Left renal cortex interstitium (tissue), 4 donors: ENCODE measurements at regions not wholly inside any gene's neighbourhood (a gene's known extent, or its start where the extent isn't known, plus 50 kb on each side); places are given as distances from the start of the nearest gene placed in this dataset.
"Not testable (repeated sequence)": the region's sequence is repeated elsewhere in the genome, so short reads cannot be mapped to it uniquely, and the experiment has no call there.

Experiments
- DNase-seq, 4 donors: peaks; one replicate each; pipeline ENCODE4 v3.0.0-alpha.2; 2013; ENCODE audit warnings: low read depth in 4 of 4, low spot score in 2 of 4, missing footprints in 1 of 4

DNA sequence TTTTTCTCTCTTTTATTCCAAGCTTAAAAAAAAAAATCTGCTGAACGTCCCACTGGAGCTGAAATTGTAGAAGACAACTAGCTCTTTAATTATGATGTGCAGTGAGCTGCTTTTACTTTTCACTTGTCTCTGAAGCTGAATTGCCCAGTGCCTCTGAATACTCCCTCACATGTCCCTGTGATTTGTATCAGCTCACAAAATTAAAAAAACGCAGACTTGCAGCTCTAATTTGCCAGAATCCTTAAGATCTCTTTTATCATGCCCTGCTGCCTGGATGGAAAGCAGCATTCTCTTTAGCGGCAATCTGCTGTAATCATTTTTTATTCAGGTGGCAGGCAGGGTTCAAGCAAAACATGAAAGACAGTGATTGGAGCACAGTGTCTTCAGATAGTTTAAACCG lies 443.8 kb upstream of the SPTLC3 start:
- DNase-seq: no peak

DNA sequence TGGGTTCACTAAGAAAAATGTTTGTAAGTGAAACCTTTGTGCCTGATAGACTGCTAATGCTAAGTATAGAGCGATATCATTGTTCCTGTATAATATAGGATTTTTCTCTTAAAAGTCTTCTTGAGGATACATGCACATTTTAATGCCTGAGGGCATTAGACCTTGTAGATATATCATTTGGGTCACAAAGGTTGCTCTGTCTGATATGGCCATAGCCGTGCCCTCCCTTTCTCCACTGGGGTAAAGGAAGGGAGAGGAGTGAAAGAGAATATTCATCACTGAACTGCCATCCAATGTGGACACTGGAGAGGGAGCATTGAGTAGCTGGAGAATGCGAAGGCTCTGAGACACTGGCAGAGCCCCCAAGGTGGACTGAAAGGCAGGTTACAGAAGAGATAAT lies 442.2 kb upstream of the SPTLC3 start:
- DNase-seq: no peak

DNA sequence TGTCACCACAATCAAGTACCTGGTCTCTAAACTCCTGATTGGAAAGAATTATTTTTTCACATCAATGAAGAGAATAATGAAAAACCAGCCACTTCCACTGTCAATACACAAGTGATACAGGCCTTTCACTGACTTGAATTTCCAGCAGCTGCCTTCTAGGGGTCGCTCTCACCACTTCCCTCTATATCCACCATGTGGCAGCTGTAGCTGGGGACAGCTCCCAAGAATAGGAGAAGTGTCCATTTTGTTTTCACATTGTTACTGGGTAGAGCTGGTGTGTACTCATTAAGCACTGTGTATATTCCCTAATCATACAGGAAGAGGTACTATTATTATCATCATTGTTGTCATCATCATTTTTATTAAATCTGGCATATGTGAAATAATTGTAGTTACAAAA lies 438.4 kb upstream of the SPTLC3 start:
- no peak for DNase-seq

DNA sequence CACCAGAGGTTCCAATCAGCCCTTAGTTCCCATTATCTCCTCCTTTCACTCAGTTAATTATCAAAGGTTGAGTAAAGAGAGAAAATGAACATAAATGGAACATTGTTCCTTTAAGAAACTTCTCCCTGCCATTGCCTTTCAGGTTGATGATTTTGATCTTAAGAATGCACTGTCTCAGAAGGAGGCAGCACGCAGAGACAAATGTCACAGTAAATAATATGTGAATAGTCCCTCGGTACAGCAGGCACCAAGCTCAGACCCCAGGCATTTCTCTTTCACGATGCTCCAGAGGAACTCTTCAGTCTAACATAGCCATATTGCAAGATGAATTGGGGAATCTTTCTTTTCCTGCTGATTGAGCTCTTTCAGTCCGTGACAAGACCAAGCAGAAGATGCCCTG lies 435.3 kb upstream of the SPTLC3 start:
- no peak for DNase-seq

DNA sequence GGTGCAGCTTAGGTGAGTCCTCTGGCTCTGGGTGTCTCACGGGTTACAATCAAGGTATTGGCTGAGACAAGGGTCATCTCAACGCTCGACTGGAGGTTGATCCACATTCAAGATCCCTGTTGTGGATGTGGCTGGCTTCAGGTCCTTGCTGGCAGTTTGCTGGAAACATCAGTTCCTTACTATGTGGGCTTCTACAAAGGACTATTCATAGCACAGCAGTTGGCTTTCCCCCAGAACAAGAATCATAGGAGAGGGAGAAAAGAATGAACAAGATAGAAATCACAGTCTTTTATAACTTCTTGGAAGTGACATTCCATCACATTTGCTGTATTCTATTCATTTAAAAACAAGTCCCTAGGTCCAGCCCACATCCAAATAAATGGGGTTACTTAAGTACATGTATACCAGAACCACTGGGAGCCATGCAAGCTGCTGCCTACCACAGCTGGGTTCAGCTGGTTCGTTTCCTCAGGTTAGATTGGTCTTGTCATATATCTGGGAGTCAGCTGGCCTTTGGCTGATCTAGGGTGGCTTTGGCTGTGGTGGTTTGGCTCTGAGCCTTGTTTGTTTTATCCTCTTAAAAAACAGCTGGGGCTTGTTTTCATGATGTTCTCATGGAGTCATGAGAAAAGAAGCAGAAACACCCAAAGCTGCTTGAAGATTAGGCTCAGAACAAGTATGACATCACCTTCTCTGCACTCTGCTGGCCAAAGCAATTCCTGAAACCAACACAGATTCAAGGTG lies 433.2 kb upstream of the SPTLC3 start:
- DNase-seq: peak in 3 of 4 donors; percentile 67 to 76 (median 69)

DNA sequence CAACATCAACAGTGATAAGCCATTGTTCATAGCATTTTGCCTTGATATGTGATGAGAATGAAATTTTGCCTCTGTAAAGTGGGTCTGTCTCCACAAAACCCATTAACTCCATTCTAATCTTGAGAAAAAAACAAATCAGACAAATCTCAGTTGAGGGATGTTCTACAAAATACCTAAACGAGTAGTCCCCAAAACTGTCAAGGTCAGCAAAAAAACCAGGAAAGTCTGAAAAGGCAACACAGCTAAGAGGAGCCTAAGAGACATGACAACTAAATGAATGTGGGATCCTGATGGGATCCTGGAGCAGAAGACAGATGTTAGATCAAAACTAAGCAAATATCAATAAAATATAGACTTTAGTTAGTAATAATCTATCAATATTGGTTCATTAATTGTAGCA lies 431.6 kb upstream of the SPTLC3 start:
- no peak for DNase-seq

DNA sequence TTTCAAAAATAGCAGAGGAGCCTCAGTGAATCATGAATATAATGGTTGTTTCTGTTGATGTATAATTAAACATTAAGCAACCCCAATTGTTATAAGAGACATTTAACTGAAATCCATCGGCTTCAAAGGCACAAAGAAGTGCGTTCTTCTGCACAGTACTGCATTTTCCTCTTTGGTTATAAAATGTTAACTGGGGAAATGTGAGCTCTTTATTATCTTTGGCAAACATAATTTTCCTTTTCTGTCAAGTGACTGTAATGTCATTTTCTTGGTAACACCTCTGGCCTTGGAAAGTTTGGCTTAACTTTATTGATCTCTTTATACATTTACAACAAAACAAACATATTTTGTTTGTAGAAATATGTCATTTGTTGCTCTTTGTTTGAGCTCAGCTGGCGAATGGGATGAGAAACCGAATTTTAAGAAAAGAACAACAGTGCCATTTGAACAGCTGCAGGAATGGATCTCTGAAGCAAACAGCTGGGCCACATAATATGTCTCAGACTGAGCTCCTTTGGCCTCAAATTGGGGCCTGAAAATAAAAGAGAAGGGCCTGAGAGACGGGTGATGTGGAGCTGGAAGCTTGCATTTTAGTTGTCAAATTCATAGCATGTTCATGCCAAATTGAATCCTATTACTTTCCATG lies 427.0 kb upstream of the SPTLC3 start:
- DNase-seq: no peak

DNA sequence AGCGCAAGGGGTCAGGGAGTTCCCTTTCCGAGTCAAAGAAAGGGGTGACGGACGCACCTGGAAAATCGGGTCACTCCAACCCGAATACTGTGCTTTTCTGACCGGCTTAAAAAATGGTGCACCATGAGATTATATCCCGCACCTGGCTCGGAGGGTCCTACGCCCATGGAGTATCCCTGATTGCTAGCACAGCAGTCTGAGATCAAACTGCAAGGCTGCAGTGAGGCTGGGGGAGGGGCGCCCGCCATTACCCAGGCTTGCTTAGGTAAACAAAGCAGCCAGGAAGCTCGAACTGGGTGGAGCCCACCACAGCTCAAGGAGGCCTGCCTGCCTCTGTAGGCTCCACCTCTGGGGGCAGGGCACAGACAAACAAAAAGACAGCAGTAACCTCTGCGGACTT lies 426.1 kb upstream of the SPTLC3 start:
- DNase-seq: not testable (repeated sequence)

DNA sequence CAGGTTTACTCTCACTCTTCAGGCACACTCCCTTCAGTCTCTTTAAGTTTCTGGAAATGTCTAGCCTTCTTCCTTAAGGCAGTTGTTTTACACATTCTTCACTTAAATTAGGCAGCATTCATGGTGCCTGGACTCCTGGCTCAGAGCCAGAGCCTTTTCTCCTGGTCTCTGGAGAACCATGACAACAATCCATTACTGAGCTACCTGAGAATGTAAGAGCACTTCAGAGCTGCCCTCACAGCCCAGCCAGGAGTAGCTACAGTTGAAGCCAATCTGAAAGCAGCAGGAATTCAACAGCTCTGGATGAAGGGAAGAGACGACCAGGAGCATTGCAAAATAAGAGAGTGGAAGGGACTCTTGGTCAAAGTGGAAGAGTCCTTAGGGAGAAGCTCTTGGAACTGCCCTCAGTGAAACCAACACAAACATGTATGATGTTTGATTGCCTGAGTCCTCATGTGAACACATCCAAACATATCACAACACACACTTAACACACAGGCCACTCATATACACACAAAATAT lies 416.8 kb upstream of the SPTLC3 start:
- no peak for DNase-seq

DNA sequence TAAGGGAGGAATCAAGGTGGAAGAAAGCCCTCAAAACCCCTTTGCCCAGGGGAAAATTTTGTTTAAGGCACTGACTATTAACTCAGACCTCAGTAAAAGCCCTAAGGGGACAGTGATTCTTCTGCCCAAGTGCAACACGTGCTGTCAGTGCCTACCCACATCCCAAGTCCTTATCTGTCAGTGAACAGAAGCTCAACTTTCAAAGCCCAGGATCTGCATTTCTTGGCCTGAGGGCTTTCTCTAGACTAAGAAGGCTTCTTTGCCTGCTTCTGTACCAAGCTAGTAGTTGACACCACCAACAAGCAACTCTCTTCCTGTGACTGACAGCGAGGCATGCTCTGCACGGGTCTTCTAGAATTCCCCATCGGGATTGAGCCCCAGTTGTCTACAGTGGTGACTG lies 416.0 kb upstream of the SPTLC3 start:
- DNase-seq: no peak

DNA sequence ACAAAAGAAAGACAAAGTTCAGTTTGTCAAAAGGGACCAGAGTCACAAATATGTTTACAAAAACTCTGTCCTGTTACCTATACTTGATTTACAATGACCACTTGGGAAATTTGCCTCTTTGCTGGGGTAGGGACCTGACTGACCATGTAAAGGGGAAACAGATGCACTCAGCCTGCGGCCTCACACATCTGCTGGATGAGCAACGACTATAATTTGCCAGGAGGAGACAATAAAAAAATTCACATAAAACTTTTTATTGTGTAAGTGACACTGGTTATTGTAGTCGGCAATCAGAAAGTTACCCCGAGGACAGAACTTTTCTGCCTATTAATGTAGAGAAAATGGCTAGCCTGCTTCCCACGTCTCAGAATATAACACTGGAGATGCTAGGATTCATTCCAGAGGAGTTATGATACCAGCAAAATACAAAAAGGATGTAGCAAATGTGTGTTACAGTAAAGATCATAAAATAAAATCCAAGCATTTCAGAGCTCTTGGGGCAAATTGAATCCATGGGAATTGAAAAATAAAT lies 415.4 kb upstream of the SPTLC3 start:
- no peak for DNase-seq

DNA sequence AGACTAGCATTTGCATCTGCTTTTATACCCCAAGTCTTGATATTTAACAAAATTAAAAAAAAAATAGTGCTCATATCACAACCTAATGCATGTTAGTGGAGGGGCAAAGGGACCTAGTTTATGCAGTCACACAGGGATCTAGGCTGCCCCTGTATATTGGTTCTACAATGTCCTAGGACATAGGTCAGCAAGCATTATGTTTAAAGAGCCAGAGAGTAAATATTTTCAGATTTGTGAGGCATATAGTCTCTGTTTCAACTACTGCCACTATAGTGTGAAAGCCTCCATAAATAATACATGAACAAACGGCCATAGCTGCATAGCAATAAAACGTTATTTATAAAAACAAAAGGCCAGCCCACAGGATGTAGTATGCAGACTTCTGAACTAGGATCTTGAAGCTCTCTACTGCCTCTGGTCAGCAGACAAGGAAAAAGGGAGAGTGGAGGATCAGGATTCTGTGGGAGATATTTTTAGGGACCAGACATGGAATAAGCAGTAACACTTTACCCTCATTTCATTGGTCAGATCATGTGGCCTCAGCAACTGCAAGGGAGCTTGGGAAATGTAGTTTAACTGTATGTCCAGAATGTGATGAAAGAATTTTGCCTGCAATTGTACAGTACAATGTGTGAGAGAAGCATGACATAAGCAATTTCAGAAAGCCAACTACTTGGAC lies 414.2 kb upstream of the SPTLC3 start:
- DNase-seq: no peak

DNA sequence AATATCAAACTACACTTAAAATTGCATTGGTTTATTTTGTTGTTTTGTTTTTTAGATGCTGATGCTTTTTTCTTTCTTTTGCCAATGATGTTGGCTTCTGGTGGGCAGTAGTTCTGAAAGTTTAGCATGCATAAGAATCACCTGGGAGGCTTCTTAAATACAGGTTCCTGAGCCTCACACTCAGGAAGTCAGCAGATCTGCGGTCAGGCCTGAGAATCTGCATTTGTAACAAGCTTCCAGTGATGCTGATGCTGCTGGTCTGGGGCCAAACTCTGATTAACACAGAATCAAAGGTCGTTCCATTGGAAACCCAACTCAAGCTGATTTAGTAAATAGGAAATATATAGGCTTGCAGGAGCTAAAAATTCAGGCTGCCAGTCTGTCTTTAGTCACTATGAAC lies 412.9 kb upstream of the SPTLC3 start:
- no peak for DNase-seq

DNA sequence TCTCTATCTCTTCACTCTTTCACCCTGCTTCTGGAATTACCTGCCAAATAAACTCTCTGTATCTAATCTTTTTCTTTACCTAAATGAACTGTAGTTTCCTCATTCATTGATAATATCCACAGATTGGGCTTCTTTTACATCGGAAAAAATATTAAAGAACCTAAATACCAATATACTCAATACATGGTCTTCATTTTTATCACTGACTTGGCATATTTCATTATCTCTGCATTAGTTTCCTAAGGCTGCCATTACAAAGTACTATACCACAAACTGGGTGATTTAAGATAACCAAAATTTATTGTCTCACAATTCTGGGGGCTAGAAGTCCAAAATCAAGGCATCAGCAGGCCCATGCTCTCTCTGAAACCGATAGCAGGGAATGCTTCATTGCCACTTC lies 411.9 kb upstream of the SPTLC3 start:
- DNase-seq: no peak

DNA sequence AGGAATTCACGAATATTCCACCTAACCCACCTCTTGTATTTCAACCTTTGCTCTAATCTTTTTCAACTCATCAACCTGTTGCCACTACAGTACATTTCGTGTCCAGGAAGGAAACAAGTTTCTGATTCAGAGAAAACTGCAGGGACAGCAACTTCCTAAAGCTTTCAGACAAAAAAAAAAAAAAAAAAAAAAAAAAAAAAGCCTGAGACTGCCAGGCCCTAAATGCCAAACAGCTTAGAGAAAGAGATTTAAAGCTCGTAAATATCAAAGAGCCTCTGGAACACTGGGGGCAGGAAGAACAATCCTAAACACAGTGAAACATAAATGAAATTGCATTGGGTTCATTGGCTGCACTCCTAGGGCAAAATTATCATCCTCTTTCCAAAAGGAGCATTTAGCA lies 411.2 kb upstream of the SPTLC3 start:
- DNase-seq: no peak

DNA sequence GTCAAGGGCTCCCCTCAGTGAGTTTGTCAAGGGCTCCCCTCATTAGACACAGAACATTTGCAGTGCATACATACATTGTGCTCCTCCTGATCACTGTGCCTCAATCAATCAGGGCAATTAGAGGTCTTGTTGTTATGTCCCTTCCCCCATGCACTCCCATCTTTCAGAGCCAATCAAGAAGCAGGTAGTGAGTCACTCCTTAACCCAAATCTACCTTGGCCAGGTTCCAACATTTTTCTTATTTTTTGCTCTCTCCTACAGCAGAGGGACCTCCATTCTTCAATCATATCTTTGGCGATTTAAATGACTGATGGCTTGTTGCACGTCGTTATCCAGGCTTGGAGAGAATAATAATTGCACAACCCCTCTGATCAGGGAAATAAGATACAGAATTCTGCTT lies 409.9 kb upstream of the SPTLC3 start:
- no peak for DNase-seq

DNA sequence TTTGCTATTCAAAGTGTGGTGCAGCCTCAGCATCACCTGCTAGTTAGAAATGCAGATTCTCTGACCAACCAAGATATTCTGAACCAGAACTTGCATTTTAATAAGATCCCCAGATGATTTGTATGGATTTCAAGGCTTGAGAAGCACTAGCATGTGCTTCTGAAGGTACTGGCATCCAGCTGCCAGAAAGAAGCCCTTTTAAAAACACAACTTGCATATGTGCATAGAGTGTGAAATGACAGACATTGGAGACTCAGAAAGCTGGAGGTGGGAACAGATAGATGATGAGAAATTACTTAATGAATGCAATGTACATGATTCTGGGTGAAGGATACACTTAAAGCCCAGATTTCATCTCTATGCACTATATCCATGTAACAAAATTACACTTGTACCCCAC lies 409.3 kb upstream of the SPTLC3 start:
- DNase-seq: no peak

DNA sequence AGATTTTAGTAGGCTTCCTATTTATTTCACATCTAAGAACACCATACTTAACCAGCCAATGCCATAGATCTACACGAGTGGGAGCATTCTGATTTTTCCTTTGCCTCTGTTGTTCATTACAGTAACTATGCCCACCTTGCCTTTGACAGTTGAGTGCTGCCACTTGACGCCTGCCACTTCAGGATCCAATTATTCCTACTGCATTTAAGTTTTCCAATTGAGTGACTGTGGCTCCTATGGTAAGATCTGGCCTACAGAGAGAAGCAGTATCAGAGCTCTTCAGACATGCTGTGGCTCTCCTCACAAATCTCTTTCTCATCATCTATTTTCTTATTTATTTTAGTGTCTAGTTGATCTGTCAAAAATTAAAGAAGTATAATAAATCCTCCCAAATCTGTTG lies 403.0 kb upstream of the SPTLC3 start:
- DNase-seq: no peak

DNA sequence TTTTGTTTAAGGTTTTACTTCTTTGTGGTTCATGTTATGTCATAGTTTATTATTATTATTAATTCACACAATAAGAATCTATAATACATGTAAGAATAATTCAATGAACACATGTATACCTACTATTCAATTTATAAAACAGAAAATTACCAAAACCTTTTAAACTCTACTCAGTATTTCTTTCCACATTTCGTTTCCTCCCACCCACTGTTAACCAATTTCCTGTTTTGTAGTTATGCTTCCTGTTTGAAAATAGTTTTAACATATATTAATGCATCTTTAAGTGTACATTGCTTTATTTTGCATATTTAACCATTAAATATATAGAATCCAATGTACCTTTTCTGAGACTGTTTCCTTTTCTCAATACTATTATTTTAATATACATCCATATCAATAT lies 397.9 kb upstream of the SPTLC3 start:
- no peak for DNase-seq

DNA sequence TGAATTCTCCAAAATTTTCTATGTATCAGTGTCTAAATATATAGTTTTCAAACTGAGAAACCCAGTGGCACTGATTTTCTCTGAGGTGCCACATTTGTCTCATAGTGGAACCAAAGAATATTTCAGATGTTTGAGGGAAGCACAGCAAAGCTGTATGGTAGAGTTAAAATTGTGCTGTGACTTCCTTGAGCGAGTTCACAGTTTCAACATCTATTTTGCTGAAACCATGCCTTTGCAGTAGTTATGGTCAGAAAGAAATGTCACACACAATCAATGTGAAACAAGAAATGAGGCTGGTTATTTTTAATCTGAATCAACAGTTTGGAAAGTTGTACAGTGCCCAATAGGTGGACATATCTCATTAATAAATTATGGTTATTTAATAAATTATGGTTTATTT lies 394.0 kb upstream of the SPTLC3 start:
- DNase-seq: no peak

DNA sequence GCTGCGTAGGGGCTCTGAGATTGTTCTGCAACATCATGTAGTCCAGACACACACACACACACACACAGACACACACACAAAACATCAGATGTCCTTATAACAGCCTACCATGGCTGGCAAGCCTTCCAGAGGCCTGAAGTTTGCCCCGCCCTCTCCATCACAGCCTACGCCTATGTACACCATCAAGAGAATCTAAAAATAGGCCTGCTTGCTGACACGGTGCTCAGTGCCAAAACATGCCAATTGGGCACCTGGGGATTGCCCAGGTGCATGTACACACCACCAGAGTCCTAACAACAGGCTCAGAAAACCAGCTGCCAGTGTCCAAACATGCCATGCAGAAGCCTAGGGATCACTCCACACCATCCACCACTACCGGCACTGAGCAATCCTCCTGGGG lies 391.7 kb upstream of the SPTLC3 start:
- DNase-seq: no peak

DNA sequence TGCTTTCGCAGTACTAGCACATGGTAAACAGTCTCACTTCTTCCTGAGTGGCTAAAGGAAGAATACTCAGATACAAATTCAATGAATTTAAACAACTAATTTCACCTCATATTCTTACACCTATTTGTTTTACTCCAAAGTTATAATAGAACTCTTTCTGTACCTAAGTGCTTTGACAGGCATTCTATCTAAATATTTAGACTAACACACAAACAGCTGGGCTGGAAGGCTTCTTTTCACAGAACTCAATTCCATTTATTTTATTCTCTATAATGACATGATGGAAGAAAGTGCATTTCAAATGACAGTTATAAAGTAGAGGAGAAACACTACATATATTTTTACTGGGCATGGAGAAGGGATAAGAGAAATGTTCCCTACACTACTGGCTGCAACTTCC lies 384.9 kb upstream of the SPTLC3 start:
- DNase-seq: no peak
